Transverse colon (tissue), 4 donors: ENCODE measurements at regions not wholly inside any gene's neighbourhood (a gene's known extent, or its start where the extent isn't known, plus 50 kb on each side); places are given as distances from the start of the nearest gene placed in this dataset.

Experiments used
- DNase-seq: peaks from one replicate; pipeline ENCODE4 v3.0.0-alpha.2; 2019
- H3K27ac ChIP-seq, 4 donors: fragments of 200-600 bp; sonication (generic); 2 replicates each; pipeline ENCODE4 v1.5.1; 2016 to 2018; ENCODE audit warnings: inconsistent platforms in 4 of 4
- H3K27me3 ChIP-seq: fragments of 200-600 bp; sonication (generic); 2 replicates; pipeline ENCODE4 v1.5.1; 2017; ENCODE audit warnings: inconsistent platforms
- H3K36me3 ChIP-seq, 4 donors: fragments of 200-600 bp; sonication (generic); 2 replicates each; pipeline ENCODE4 v1.5.1; 2017 to 2019; ENCODE audit warnings: inconsistent platforms in 4 of 4
- H3K4me1 ChIP-seq, 4 donors: fragments of 200-600 bp; sonication (generic); 2 replicates each; pipeline ENCODE4 v1.5.1; 2017 to 2020; ENCODE audit warnings: inconsistent platforms in 4 of 4
- H3K4me3 ChIP-seq, 4 donors: fragments of 200-600 bp; sonication (generic); 1 replicate in 1 of 4; 2 replicates in 3 of 4; pipeline versions ENCODE4 v1.5.1 to v1.6.1; 2017 to 2019; ENCODE audit warnings: inconsistent platforms in 4 of 4
- H3K9me3 ChIP-seq, 2 donors: fragments of 200-600 bp; sonication (generic); 2 replicates each; pipeline ENCODE4 v1.5.1; 2017 to 2019; ENCODE audit warnings: inconsistent platforms in 2 of 2
- CTCF ChIP-seq, 5 experiments: fragments of 200-600 bp in 3 of 5; fragments of 450-650 bp in 2 of 5; sonication (generic) in 3 of 5; IDR thresholded peaks; 1 replicate in 2 of 5; 2 replicates in 3 of 5; pipeline ENCODE4 v1.5.1; 2016 to 2017; ENCODE audit warnings: antibody characterized with exemption in 5 of 5, inconsistent platforms in 3 of 5, mild to moderate bottlenecking in 2 of 5, moderate library complexity in 1 of 5
- EP300 ChIP-seq: sonication (generic); formaldehyde crosslinking; IDR thresholded peaks from one replicate; pipeline ENCODE4 v1.6.1; 2017; ENCODE audit warnings: antibody characterized with exemption, low read depth
- POLR2A ChIP-seq: fragments of 450-650 bp; IDR thresholded peaks from one replicate; pipeline ENCODE4 v1.6.1; 2016; ENCODE audit warnings: antibody characterized with exemption, mild to moderate bottlenecking, moderate library complexity
- POLR2AphosphoS5 ChIP-seq, 3 donors: sonication (generic); formaldehyde crosslinking; IDR thresholded peaks; one replicate each; pipeline ENCODE4 v1.6.1; 2016; ENCODE audit warnings: antibody characterized with exemption in 3 of 3
- whole genome bisulfite sequencing, 2 donors: methylation state at CpG; one replicate each; pipeline ENCODE4 v1.1.5; 2018; ENCODE audit warnings: low coverage in 1 of 2; 5-methylcytosine and 5-hydroxymethylcytosine counted together
- in situ Hi-C, 4 donors: fragments of 200-750 bp; cut with MboI; loops; one replicate each; pipeline versions ENCODE4 v1.15.0 to v1.15.1; 2017; ENCODE audit warnings: low sequenced_read_pairs in 3 of 4, low pct_ligation_motif_present in 1 of 4, low pct_unique_long_range_greater_than_20kb in 1 of 4
- intact Hi-C: fragments of 100-400 bp; cut with DNase I; formaldehyde crosslinking; loops from one replicate; pipeline ENCODE4 v1.15.1; 2023; ENCODE audit warnings: low total_unique reads

DNA sequence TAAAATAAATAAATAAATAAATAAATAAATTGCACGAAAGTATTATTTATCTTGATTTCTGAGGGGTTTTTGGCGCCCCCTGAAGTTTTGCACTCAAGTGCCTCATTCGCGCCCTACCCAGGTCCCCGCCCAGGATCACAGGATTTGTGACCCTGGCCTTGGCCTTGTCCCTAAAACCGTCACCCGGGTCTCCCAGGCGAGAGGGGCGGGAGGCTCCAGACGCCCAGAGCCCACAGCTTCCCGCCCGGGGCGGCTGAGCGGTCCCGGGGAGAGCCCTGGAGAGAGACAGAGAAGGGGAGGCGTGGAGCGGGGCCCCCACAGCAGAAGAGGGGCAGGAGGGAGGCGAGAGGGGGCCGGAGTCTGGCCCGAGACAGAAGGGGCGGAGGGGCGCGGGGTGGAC lies 91.8 kb upstream of the CASZ1 start:
- Histone ChIP-seq H3K27me3 (peaks cover 84% of the 10 kb centered on the region), H3K4me3 (no peak overlapping the region), H3K4me1 (peaks cover 0 to 5% (median 0%) of the 10 kb centered on the region in 4 donors), H3K9me3 (no peaks in the 10 kb centered on the region), H3K27ac (no peak overlapping the region), H3K36me3 (no peaks in the 10 kb centered on the region)
- TF ChIP-seq CTCF (IDR thresholded peaks at IDR 0.05) (no peak), POLR2A (no peak), EP300 (no peak), POLR2AphosphoS5 (IDR thresholded peaks at IDR 0.05) (no peak)
- WGBS, 2 donors: 22 to 35% methylated on average over 5 to 23 of the region's 23 CpGs
- in situ Hi-C loops: no loop called here
- intact Hi-C loops: no loop called here
- no peak for DNase-seq

DNA sequence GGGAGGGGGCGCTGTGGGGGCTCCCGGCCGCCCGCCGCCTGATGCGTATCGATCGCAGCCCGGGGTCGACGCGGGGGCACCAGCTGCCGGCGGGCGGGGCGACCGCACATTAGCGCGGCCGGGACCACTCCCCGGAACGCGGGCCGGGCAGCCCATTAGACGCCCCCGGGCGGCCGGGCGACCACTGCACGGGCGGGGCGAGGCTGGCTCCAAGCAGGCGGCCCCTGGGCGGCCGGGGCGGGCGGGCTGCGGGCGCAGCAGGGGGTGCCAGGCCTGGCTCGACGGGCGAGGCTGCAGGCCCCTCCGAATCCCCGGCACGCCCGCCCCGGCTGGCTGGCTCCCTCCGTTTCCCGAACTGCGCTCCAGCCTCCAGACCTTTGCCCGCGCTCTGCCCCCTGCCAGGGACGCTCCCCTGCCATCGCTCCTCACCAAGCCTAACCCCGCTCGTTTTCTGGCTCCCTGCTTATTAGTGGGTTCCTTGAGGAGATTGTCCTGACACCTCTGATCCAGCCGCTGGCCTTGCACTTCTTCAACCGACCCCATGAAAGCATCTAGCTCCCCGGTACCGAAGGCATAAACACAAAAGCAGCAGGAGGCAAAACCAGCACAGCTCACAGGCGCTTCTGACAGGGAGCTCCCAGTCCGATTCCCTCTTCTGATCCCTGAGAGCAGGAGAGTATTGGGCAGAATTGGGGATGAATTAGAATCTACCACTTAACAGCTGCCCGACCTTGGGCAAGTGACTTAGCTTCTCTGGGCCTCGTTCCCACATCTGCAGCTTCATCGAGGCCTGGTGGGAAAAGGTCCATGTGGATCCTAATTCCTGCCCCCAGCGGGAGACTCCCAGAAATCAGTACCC lies 92.6 kb upstream of the CASZ1 start:
- Histone ChIP-seq H3K36me3 (no peaks in the 10 kb centered on the region), H3K4me1 (peaks cover 0 to 5% (median 0%) of the 10 kb centered on the region in 4 donors), H3K4me3 (no peak overlapping the region), H3K9me3 (no peaks in the 10 kb centered on the region), H3K27ac (no peak overlapping the region), H3K27me3 (peaks cover 87% of the 10 kb centered on the region)
- intact Hi-C loops (no loop called here), in situ Hi-C loops (no loop called here)
- WGBS, 2 donors: 50 to 56% methylated on average over 2 to 27 of the region's 66 CpGs
- DNase-seq: no peak
- no peak for TF ChIP-seq POLR2A
- no peak for TF ChIP-seq POLR2AphosphoS5 (IDR thresholded peaks at IDR 0.05)
- TF ChIP-seq EP300: no peak
- TF ChIP-seq CTCF (IDR thresholded peaks at IDR 0.05): no peak

- in situ Hi-C loops: no loop called here
- H3K9me3 ChIP-seq: no peaks in the 10 kb centered on the region
- H3K27me3 ChIP-seq: peaks cover 83% of the 10 kb centered on the region
These were observed 93.4 kb upstream of the CASZ1 start for GRCh38 chr1:10889650-10890353.

More at GRCh38 chr1:10889650-10890353, 93.4 kb upstream of the CASZ1 start:
- TF ChIP-seq POLR2AphosphoS5 (IDR thresholded peaks at IDR 0.05) (no peak), EP300 (no peak), CTCF (IDR thresholded peaks at IDR 0.05) (no peak), POLR2A (no peak)
- H3K27ac ChIP-seq: no peak overlapping the region
- peaks cover 0 to 5% (median 0%) of the 10 kb centered on the region in 4 donors for H3K4me1 ChIP-seq
- no peak for DNase-seq
- H3K4me3 ChIP-seq: no peak overlapping the region
- H3K36me3 ChIP-seq: no peaks in the 10 kb centered on the region
- 68 to 69% methylated on average over 5 to 20 of the region's 20 CpGs for WGBS, 2 donors
- intact Hi-C loops: no loop called here
